Inflammatory macrophage treated with lipopolysaccharide for 4 hours (primary cell): ENCODE measurements at regions not wholly inside any gene's neighbourhood (a gene's known extent, or its start where the extent isn't known, plus 50 kb on each side); places are given as distances from the start of the nearest gene placed in this dataset.

Experiments used
- DNase-seq: peaks from one replicate; pipeline ENCODE4 v3.0.0-alpha.2; 2020

DNA sequence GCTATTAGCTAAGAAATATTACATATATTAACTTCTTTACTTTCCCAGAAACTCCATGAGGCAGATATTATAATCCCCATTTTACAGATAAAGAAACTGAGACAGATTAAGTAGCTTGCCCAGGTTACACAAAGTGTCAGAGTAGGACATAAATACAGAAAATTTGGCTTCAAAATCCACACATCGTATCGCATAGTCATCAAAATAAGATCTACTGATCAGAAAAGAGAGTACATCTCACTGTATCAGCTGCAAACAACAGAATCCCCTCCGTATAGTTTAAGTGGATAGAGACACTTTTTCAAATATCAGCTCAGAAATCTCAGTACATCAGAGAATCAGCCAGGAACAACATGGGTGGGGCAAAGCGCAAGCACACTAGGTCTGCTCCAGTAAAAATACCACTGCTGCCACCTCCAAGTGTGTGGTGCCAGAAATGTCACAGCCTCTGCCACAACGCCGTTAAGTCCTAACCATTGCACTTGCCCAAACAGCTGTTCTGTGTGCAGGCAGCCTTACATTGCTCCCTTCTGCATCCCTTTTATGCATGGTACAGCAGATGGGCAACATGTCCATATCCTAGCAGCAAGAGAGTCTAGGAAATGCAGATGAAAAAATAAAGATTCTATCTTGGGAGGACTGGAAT, 204.8 kb downstream of the KLF12 start:
- no peak for DNase-seq

DNA sequence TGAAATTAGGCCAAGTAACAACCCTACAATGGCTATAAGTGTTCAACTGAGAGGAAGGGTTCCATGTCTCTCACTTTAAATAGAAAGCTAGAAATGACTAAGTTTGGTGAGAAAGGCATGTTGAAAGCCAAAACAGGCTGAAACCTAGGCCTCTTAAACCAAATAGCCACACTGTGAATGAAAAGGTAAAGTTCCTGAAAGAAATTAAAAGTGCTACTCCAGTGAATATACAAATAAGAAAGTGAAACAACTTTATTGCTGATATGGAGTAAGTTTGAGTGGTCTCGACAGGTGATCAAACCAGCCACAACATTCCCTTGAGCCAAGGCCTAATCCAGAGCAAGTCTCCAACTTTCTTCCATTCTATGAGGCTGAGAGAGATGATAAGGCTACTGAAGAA, 209.6 kb downstream of the KLF12 start:
- DNase-seq, result no peak

DNA sequence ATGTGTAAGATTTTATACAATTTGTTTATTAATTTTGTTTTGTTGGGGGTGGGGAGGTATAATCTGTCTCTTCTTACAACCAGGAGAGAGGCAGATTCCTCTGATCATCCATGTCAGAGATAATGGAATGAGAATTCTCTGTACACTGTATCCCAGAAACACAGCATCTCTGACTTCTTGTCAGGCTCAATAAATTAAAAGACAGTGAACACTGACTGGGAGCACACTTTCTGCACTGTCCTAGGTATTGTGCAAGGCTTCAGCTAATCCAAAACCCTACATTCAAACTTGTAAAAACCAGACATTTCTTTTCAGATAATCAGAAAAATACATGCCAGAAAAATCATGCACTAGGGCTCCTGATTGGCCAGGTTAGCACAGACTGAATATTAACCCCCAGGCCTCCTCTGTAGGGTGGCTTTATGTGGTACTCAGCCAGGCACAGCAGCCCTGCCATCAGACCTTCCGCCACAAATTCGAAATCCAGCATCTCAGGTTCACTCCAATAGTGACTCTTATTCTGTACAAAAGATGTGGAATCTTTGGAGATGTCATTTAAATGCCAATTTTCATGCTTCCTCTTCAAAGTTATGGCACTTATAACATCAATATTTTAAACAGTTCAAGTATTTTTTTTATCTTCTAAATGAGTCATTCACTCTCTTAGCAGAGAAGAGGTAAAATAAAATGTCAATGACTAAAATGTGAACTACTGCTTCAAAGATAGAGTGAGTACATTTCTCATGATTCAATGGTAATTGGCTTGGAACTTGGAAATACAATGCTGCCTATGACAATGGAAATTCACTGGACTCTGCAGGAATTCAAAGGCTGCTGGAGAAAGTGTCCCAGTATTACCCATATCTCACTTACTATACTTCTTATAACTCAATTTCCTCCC, 211.5 kb downstream of the KLF12 start:
- DNase-seq, result no peak

DNA sequence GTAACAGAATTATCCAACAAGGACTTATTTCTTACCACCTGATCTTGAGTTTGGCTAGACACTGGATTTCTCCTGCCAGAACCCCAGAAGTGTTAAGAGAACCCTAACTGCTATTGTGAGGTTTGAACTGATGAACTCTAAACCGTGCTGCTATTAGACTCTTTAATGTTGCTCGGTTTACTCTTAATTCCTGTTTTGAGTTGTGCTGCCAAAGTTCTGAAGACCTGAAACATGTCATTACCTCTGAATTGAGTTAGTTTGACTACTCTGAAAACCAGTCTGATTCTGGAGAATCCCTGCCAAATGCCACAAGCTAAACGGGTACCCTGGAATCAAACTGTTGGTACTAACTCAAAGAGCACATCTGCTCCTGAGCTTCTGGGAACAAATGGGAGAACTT, 215.5 kb downstream of the KLF12 start:
- DNase-seq, result no peak

DNA sequence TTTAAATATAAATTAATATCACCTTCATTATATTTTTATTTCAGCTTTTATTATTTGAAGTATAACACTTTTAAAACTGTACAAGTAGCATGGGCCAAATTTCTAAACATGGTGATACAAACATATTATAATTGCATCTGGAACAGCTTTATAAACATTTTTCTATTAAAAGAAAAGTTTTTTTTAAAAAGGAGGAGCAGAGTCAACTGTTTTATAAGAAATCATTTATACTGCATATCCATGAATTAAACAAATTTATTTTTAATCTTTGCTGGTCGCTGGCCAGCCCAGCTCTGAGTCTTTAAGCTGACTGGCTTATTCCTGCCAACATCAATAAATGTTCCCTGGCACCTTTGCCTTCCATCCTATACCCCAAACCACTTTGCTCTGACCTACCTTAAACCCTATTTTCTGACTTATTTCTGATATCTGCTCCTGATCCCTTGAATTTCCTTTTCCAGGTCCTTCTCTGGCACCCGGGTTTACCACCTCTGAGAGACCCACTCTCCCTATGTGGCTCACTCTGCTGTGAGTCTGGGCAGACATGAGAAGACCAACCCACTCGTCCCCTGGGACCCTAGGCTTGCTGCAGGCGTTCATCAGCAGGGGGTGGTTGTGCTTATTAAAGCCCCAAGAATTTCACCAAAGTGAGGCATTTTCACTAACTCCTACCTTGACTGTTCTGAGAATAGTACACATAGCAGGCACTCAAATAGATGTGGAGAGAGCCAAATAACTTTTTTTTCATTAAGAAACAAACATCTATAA, 220.3 kb downstream of the KLF12 start:
- no peak for DNase-seq

DNA sequence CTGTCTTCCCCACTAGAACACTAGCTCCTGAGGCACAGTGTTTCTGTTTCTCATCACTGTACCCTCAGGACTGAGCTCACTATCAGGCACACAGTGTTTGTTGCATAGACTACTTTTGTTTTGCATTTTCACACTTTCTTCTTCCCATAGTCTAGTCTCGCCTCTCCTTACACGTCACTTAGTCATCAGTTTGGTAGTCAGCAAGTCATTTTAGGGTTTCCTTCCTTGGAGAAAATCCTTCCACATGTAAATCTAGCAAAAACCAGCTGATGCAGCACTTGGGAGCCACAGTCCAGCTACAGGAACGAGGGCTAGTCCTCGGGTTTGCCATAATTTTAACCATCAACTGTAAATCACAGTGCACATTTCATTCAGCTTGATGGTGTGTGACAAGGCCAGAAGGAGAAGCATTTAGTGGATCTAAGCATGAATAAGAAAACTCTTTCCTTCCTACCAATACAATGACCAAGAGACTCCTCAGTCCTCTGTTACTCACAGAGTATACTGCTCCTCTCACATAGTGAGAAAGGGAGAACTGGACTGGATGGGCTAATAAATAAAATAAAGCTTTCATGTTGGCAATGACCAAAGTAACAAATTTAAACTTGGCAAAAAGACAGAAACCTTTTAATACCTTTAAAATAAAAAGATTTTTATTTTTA, 221.0 kb downstream of the KLF12 start:
- DNase-seq, result no peak

DNA sequence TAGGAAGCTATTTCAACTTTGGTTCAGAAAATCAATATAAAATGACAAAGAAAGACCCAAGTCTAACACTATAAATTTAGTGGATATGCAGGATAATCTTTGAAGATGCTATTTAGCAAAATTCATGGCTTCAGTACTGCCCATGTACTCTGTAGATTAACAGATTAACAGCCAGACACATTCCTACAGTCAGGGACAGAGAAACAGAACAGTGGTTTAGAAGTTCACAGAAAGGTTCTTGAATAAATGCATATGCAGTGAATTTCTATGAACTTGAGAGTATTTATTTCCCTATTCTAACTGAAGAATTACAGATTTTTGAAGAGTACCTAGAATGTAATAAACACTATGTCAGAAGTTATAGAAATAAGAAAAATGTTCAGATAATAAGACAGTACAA, 222.8 kb downstream of the KLF12 start:
- no peak for DNase-seq

DNA sequence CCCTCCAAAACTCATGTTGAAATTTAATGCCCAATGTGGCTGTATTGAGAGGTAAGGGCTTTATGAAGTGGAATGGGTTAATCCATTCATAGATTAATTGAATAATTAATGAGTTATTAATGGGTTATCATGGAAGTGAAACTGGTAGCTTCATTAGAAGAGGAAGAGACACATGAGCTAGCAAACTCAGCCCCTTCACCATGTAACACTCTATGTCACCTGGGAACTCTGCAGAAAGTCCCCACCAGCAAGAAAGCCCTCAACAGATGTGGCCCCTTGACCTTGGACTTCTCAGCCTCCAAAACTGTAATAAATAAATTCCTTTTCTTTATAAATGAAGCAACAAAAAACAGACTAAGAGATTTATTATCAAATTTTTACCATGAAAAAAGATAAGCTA, 223.5 kb downstream of the KLF12 start:
- no peak for DNase-seq

DNA sequence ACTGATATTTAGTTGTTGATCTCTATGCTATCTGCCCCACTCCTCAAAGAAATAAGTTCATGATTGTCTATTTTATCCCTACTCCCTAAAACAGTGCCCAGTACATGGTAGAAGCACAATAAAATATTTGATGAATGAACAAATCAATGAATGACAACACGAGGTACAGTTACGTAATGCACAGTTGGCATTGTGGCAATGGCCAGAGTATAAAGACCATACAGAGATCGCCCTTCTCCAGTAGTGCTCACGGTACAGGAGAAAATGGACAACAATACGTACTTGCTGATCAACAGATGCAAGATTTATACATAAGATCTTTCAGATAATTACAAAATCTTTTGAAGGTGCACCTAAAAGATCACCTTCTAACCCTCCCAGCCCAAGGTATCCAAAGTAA, 225.4 kb downstream of the KLF12 start:
- no peak for DNase-seq

DNA sequence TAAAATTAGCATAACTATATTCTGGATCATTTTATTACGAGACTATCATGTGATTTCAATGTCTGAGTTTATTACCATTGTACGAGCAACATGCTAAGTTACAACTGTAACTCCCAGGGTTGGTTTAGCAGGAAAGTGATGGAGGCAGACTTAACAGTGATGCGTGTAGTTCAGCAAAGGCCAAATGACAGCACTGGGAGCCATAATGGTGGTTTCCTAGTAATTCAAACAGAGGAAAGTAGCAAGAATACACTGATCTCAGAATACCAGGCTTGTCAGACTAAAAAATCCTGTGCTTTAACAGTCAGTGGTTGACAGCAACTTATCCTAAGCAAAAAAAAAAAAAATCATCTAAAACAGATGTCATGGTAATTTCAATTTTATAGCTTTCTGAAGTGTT, 229.6 kb downstream of the KLF12 start:
- no peak for DNase-seq

DNA sequence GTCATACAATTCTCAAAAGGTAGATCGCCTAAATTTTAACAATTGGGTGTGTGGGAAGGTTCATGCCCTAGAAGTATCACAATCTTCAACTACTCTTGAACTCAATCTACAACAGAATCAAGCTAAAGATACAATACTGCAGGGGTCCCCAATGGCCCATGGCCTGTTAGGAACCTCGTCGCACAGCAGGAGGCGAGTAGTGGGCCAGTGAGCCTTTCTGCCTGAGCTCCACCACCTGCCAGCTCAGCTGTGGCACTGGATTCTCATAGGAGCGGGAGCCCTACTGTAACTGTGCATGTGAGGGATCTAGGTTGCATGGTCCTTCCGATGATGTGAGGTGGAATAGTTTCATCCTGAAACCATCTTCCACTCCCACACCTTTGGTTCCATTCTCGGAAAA, 230.6 kb downstream of the KLF12 start:
- no peak for DNase-seq

DNA sequence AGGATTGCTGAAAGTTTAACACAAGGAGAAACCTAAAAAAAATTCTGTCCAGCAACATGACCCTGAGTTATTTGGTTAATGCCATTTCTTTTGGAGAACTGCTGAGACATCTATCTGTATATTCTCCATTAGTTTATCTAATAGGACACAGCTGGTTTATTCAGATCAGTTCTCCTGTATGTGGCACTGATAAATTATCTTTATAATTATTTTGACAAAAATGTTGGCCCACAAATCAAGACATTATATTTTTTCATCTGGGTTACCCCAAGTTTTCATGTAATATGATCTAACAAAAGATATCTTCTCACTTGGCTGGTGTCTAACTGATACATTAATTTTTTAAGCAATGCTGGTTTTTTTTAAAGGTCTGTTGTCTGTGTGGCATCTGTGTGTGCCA, 231.4 kb downstream of the KLF12 start:
- DNase-seq, result no peak

DNA sequence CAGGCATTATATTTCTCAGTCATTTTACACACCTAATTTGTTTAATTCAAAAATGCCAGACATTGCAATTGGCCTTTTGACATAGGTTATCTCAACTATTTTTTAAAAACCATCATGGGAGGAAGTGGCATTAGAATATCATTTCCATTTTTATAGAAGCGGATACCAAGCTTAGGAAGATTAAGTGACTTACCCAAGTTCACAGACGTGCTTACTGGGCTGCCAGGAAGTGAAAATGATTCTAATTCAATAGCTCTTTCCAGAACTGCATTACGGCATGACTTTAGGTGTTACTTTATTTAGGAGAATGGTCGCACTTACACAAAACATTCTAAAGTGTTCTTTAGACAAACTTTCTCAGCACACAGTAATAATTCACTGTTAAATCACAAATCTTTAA, 231.9 kb downstream of the KLF12 start:
- DNase-seq, result no peak

DNA sequence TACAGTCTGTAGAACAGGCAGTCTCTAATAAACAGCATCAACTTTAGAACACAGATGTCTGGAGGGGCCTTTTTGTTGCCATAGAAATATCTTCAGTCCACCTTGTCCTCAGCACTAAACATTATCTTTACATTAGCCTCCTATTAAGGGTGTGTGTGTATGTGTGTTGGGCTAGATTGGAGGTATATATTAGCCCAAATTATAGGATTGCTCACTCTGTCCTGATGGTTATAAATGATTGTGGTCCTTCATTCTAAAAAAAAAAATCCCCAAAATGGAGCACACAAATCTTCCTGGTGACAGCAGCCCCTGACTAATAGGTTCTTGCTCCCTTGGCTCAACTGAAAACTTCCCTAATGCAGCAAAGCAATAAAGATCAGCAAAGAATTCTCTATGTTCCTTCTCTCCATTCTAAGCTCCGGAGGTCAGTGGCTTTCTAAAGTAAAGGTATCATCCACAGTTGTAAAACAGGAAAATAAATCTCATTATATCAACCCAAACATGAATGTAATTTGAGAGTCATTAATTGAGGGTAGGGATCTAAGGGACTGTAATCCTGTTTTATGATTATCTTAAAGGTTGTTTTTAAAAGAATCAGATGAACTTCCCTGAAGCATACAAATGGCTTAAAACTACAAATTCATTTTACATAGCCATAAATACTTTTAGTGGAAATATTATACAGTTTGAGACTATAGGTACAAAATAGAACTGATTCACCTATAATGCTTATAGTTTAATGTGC, 232.7 kb downstream of the KLF12 start:
- DNase-seq, result no peak

DNA sequence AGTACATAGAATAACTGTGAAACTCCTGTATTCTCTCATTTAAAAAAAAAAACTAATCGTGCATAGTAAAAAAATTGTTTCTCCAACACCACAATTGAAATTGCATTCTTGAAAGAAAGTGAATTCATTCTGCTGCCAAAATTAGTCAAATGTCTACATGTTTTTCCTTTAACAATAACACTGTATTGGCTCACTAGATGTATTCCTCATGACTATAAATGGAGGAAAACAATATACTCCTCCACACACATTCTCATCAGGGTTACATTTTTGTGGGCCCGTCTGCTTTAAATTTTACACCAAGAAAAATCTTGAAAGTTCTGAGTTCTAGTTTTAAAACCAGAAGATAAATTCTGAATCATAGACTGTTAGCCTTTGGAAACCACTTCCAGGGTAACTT, 233.6 kb downstream of the KLF12 start:
- DNase-seq, result no peak

DNA sequence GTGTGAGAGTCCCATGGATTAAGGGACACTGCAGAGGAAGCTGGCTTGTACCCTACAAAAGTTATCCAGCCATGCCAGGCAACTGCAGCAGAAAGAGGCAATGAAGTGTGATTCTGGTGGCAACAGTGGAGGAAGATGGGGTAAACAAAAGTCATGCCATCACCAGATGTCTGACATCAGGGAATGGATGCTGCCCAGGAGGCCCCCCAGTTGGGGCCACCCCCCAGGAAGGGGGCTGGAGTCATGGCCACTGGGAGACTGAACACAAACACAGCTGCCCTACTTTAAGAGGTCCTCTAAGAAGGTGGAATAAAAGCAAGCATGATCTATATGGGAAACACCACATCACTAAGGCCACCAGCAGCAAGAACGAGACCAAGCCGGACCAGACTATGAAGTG, 235.3 kb downstream of the KLF12 start:
- DNase-seq, result no peak

DNA sequence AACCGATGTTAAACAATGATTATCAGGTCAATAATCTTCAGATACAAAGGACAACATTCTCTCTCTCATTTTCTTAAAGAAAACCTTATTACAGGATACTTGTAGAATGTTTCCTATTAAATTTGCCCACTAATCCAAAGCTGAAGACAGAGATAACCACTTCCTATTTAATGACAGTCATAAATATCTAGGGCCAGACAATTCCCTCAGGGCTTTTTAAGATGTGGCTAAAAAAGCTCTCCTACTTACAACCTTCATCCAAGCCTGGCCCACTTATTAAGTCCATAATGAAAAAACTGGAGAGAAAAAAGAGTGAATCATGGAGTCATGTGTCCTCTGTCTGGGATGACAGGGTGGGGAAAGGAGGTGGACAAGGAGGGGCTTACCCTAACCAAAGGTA, 235.9 kb downstream of the KLF12 start:
- no peak for DNase-seq

DNA sequence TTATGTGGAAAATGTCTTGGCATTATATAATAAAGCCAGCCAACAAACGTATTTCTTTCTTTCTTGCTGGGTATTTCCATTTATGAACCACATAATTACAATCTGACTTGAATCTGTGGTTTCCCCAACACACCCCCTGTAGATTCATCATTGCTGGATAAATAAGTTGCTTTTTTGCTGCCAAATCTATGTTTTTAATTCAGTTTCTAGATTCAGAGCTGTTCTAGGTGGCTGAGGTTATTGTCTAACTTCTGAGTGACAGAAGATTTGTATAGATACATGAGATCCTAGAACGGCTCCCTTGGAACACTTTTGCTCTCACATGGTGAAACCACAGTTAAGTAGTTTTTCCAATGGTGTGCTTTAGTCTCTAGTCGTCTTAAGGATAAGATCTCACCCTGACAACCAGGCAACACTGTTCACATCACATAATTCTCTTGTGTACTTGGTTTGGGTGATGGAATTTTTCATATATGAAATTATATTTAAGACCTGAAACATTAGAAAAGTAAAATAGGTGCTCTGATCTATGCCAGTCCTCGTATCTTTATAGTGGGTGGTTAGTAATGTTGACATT, 239.1 kb downstream of the KLF12 start:
- DNase-seq, result no peak

DNA sequence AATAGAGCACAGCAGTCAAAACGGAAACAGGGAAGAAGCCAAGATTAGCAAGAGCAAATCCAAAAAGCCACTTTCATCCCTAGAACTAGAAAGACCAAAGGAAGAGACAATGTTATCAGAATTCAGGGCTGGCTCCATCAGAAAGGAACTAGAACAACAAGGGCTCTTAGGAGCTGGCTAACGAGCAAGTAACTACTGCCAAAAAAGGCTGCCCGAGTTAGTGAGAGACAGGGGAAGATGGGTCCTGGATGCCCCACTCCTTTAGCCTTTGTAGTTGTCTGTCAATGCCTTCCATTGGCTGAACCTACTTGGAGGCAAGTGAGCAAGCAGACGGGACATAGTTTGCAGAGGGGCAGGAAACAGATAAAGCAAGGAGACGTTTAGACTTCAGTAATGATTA, 240.4 kb downstream of the KLF12 start:
- no peak for DNase-seq

DNA sequence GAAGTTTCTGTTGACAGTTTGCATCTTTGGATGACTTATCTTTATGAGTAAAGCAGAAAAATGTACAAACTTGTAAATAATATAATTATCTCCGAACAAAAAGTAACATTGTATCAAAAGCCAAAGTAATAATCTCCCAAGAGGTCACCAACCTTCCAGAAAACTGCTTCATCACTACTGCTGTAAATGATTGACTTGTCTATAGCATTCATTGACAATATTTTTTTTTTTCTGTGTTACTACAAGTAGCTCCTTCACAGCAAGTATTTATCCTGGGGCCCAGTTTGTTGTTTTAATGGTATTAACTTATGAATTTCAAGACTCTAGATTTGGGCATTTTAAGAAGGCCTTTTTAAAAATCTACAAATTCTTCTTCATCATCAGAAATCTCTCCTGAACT, 242.4 kb downstream of the KLF12 start:
- no peak for DNase-seq

DNA sequence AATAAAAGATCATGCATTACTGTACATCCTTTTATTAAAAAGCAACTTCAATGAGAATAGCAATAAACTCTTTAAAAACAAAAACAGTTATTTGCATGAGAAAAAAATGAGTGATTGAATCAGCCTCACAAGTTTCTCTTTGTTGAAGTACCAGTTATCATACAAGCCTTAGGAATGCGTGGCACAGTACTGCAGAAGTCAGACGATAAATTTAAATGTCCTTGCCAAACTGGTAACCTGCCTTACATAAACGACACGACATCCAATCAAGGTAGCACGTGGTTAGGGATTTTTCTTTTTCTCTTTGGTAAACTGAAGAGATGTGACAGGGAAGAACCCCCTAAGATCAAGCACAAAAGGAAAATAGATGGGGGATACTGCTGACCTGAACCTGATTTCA, 251.0 kb downstream of the KLF12 start:
- no peak for DNase-seq

DNA sequence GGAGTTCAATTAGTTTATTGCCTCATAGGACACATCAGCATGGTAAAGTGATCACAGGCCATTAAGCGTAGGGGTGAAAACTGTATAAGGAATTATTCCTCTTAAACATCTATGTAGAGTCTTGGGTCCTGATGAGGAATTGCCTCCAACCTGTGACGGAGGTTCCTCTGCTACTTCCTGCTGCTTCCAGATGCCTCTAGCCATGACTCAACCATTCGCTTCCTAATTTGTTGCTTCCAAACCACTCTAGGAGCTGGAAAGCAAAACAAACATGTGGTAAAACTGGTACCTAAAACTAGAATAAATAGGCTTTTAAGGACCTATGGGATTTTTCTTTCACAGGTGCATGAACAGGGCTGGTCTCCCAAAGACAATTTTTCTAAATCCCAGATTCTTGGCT, 253.8 kb downstream of the KLF12 start:
- no peak for DNase-seq
